ENCODE measurements at regions not wholly inside any gene's neighbourhood (a gene's known extent, or its start where the extent isn't known, plus 50 kb on each side); places are given as distances from the start of the nearest gene placed in this dataset.

DNA sequence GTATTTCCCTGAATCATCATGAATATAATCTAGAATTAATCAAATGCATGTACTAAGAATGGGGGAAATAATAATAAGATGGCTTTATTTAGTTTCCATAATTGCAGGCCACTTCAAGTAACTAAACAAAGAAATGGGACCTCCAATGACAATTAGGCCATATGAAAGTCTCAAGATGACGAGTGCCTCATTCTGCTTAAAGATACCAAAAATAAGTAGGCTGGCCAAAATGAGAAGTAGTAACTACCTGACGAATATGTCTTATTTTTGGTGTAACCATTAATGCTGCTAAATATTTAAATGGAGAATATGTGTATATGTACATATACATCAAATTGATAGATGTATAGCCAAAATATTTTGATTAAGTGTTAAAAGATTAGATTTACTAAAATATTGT, 932.6 kb downstream of the EPHA3 start (continued):
- TF ChIP-seq RFX7 (CRISPR knock-in tag; IDR thresholded peaks at IDR 0.05) (no peak), NR3C1 (CRISPR knock-in tag; IDR thresholded peaks at IDR 0.05) (no peak)

- Histone ChIP-seq H4K20me1 (replicated peaks; ENCODE audit: control insufficient read depth, insufficient read depth, low read length) (no peaks in the 10 kb centered on the region), H3K4me3 (no peak overlapping the region), H3K9me3 (replicated peaks; ENCODE audit: control insufficient read depth, insufficient read depth, low read depth, low read length) (no peaks in the 10 kb centered on the region), H3K27ac (ENCODE audit: extremely low read depth, low read depth, low read length) (no peak overlapping the region), H3K4me2 (ENCODE audit: insufficient read depth, low read length) (no peak overlapping the region), H3K79me2 (ENCODE audit: control insufficient read depth, insufficient read depth, low read length) (no peaks in the 10 kb centered on the region), H3K4me1 (replicated peaks in 1 of 2; ENCODE audit: control insufficient read depth in 2 of 2, insufficient read depth in 2 of 2, low read length in 2 of 2) (no peaks in the 10 kb centered on the region), H3K36me3 (ENCODE audit: control insufficient read depth, insufficient read depth, low read length) (no peaks in the 10 kb centered on the region), H3K9me1 (ENCODE audit: control insufficient read depth, insufficient read depth, low read length) (no peaks in the 10 kb centered on the region), H2AFZ (ENCODE audit: low read depth, low read length) (no peak overlapping the region), H3K27me3 (ENCODE audit: control insufficient read depth in 2 of 2, insufficient read depth in 2 of 2, low read length in 2 of 2) (no peaks in the 10 kb centered on the region), H3K9ac (ENCODE audit: insufficient read depth in 1 of 2, low read depth in 2 of 2, low read length in 2 of 2) (no peak overlapping the region)
- in situ Hi-C loops (cut with MboI) (no loop called here), intact Hi-C loops (cut with micrococcal nuclease) (no loop called here)
- no TSS peak for BruUV-seq (replicated peaks)
- POLR2A ChIA-PET, result no interaction called here
- 3% methylated on average over 3 of the region's 3 CpGs for WGBS (ENCODE audit: insufficient coverage, low coverage, missing lambda C conversion rate)
- DNase-seq (ENCODE audit: extremely low read depth in 1 of 4, low spot score in 3 of 4), result no peak
- CTCF ChIA-PET (ENCODE audit: low intra/inter-chr PET ratio), result no interaction called here
- ATAC-seq, result no peak
- no peak for FAIRE-seq
- TF ChIP-seq HSF4 (CRISPR knock-in tag; IDR thresholded peaks at IDR 0.05; ENCODE audit: borderline replicate concordance) (no peak), ZNF3 (CRISPR knock-in tag; IDR thresholded peaks at IDR 0.05) (no peak), ZNF395 (CRISPR knock-in tag; IDR thresholded peaks at IDR 0.05) (no peak), JUN (IDR thresholded peaks at IDR 0.05; ENCODE audit: borderline replicate concordance, low read depth, low read length) (no peak), JUN (CRISPR knock-in tag; IDR thresholded peaks at IDR 0.05; ENCODE audit: borderline replicate concordance) (no peak), CTBP1 (IDR thresholded peaks at IDR 0.05; ENCODE audit: borderline replicate concordance) (no peak), HMG20B (CRISPR knock-in tag; IDR thresholded peaks at IDR 0.05) (no peak), NR4A1 (CRISPR knock-in tag; IDR thresholded peaks at IDR 0.05) (no peak), NR4A1 (tag; IDR thresholded peaks at IDR 0.05) (no peak), MTF1 (CRISPR knock-in tag; IDR thresholded peaks at IDR 0.05; ENCODE audit: borderline replicate concordance) (no peak)
Measured at GRCh38 chr3:90040554-90040953, 933.1 kb downstream of the EPHA3 start.
